GM18858 (cell line): ENCODE measurements at regions not wholly inside any gene's neighbourhood (a gene's known extent, or its start where the extent isn't known, plus 50 kb on each side); places are given as distances from the start of the nearest gene placed in this dataset.

Experiments
- ATAC-seq: cut with Tn5 transposase; IDR thresholded peaks from one replicate; pipeline ENCODE4 v1.9.1; 2021; ENCODE audit not compliant: unreplicated experiment

DNA sequence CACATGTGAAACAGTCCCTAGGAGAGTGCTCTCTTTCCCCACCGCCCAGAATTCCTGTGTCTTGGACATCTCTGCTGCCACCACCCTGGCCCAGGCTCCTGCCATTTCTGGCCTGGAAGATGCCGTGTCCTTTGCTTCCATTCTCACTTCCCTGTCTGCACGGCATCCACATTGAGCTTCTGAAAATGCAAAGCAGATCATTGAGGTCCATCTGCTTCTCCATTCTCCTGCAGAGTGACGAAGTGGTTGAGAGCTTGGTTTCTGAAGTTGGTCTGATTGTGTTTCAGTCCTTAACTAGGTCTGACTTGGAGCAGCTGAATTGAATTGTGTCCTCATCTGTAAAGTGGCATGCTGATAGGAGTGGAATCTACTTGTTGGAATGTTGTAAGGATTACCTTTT lies 98.7 kb upstream of the MGAT5 start:
- peak; percentile 78 for ATAC-seq

DNA sequence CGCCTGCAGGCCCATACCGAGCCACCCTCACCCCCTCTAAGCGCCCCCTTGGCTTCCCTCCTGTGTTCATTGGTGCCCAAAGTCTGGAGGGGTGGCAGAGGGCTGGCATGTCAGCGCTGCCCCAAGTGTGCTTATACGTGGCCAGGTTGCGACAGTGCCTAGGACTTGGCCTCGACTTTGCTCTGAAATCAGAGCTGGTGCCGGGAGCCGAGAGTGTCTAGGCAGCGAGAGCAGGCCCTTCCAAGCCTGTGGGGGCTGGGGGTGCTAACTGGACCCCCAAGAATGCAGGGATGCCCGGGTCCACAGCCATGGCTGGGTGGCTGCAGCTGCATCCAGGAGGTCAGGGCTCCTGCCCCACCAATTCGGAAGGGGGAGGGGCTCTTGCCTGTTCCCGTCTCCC lies 95.6 kb upstream of the MGAT5 start:
- no peak for ATAC-seq

DNA sequence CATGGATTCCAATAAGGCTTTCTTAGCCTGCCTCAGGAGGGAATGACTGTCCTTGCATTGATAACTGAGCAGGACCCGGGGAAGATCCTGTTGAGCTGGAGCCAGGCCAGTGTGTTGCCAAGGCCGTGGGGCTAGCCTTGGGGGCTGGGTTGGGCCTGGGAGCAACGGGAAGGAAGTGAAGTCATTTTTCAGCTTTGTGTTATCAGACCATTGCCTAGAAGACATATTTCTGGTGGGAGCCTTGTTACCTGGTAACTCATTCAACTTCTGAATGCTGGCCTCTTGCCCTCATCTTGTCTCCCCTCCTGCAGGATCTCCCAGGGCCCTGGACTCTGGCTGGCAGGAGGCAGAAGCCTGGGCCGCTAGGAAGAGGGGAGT lies 92.7 kb upstream of the MGAT5 start:
- no peak for ATAC-seq

DNA sequence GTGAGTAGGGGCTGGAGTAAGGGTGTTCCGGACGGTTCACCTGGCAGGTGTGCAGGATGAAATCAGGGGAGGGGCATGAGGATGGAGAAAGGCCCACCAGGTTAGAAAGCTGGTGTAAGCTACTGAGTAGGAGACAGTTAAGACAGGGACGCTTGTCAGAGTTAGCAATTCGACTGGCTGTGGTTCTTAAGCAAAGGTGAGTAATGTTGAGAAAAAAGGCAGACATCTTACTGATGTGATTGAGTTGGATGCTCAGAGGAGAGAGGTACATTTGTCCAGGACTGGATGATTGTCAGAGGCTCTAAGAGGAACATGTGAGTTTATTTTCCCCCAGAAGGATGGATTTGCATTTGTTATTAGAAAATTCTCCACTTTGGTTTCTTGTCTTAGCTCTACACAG lies 90.5 kb upstream of the MGAT5 start:
- ATAC-seq: no peak

DNA sequence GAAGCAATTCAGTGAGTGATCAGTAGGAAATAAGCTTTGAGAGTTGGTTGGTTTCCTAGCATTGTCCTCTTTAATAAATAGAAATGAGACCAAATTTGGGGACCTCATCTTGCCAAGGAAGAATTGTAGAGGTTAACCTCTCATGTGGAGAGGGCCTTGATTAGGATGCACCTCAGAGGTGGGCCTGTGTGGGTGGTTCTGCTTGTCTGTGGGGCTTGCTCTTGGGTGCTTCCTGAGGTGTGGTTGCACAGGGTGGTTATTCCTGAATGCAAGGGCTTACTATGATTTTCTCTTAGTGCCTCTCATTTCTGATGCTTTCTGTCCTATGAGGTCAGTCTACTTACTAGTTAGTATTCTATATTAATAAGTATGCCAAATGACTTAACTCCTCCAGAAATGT lies 89.6 kb upstream of the MGAT5 start:
- ATAC-seq: no peak

DNA sequence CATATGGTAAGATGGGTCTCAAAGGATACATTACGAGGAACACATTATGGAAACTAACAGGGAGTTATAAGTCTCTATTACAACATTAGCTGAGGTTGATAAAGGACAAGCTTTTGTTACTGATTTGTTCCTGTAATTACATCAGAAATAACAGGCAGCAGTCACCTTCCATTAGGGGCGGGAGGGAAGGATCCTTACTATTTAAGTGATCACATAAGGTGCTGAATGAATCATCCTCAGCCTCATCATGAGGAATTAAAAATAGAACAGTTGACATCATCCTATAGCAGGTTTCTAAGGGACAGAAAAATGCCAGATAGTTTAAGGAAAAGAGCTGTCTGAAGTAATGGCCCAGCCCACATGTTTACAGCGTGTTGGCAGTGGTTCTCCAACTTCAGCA lies 86.9 kb upstream of the MGAT5 start:
- no peak for ATAC-seq

DNA sequence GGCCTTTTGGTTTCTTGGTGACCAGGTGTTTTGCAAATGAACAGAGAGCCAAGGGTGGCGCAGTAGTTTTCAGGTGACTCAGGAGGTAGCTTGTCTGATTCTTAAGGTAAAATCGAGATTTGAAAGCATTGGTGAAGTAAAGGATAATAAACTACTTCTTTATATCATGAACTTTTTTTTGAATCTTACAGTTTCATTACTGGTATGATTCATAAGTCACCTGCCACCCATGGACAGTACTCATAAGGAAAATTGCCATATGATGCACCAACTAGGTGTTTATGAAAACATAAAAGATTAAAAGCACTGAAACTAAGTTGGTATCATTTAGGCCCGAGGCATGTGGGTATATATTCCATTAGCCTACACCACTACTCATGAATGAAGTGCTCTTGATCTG lies 84.1 kb upstream of the MGAT5 start:
- peak; percentile 77 for ATAC-seq

DNA sequence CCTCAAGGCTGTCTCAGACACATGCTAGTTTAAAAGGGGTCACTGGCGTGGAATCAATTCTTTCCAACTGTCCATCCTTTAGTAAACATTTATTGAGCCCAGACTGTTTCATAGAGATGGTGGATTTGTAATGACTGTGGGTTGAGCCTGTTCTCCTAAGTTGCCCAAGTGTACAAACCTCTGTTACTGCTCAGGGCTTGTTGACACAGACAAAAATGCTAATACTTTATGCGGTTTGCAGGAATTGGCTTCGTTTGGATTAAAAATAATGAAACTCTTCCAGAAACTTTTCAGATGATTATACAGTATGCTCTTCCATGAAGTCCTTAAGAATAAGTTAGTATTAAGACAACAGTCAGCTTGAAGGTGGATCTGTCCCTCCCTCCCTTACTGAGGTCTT lies 83.6 kb upstream of the MGAT5 start:
- ATAC-seq: peak; percentile 8

DNA sequence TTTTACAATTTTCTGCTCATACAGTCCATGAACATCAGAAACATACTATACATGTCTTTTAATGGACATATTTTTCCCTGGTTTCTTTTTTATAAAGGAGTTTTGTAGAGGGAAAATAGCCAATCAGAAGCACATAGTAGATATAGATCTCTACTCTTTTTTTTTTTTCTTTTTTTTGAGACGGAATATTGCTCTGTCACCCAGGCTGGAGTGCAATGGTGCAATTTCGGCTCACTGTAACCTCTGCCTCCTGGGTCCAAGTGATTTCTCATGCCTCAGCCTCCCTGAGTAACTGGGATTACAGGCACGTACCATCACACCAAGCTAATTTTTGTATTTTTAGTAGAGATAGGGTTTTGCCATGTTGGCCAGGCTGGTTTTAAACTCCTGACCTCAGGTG lies 83.2 kb upstream of the MGAT5 start:
- no peak for ATAC-seq

DNA sequence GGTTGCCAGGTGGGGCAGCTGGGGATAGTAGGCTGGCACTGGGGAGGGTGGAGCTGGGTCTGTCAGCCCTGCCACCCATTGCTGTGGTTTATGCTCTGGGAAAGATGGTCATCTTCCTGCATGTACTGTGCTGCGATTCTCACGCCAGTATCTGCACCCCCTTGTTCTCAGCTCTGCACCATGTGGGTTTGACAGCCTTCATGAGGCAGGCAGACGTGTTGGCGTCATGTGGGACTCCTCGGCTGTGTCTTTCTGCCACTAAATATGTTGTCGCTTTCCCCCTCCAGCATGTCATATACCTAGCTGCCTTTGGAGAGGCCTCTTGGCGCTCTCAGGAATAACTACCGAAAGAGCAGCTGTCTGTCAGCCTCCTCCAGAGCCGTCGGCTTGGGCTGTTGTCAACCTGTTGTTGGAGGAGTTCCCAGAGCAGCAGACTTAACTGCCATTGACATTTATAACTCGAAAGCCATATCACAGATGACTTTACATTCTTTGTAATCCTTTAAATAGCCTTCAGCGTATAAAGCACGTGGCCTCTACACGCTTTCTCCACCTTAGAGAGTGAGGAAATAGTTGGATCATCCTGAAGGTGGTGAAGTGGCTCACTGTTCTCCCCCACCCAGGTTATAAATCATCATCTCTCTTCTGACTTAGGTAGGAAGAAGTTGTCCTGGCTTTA lies 80.4 kb upstream of the MGAT5 start:
- no peak for ATAC-seq

DNA sequence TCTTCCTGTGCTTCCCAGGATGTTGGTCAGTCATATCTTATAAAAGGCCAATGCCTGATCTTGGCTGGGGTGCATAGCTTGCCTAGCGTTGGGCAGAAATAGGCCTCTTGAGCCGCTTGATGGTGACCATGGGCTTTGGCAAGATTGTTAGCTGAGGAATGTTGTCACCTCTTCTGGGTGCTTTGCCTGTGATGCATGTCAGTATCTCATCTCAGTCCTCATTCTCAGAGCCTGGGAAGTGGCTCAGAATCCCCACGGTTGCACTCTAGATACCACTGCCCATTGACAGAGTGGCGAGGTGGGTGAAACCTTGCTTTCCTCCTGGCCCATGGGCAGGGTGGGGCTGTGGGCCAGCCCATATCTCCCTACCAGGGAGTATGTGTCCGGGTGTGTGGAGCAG lies 79.2 kb upstream of the MGAT5 start:
- no peak for ATAC-seq

DNA sequence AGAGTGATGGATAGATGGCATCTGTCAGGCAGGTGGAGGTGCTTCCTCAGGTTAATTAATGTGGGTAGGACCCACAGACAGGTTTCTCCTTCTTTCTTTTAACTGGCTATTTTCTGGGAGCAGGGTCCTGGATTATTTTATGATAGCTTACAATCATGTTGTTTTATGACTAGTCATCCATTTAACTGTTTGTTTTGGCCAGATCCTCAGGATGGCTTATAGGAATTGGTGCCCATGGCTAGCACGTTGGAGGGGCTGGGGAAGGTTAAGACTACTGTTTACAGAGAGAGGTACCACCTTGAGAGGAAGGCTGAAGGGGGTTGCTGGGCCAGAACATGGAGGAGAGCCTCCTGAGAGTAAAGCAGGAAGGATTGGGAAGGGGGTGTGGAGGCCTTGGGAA lies 78.0 kb upstream of the MGAT5 start:
- ATAC-seq: no peak

DNA sequence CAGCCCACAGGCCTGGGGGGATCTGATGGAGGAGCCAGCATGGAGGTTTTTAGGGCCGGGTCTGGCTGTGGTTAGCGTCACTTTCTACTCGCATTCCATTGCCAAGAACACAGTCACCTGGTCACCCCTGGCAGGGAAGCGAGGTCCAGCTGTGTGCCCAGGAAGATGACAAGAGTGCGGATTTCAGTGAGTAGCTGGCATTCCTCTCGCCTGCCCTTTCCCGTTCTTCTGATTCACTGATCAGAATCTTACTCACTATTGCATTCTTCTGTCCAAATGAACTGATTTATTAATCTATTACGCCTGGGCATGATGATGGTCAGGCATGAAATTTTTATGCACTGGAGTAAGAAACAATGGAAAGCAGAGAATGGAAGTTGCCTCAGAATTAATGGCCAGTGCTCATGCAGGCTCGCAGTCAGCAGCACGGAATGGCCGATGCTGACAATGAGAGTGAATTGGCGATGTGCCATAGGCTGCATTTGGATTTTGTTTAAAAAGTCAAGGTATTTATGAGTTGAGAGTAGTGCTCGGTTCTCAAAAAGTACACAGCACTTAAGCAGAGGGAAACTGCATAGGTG lies 76.4 kb upstream of the MGAT5 start:
- no peak for ATAC-seq

DNA sequence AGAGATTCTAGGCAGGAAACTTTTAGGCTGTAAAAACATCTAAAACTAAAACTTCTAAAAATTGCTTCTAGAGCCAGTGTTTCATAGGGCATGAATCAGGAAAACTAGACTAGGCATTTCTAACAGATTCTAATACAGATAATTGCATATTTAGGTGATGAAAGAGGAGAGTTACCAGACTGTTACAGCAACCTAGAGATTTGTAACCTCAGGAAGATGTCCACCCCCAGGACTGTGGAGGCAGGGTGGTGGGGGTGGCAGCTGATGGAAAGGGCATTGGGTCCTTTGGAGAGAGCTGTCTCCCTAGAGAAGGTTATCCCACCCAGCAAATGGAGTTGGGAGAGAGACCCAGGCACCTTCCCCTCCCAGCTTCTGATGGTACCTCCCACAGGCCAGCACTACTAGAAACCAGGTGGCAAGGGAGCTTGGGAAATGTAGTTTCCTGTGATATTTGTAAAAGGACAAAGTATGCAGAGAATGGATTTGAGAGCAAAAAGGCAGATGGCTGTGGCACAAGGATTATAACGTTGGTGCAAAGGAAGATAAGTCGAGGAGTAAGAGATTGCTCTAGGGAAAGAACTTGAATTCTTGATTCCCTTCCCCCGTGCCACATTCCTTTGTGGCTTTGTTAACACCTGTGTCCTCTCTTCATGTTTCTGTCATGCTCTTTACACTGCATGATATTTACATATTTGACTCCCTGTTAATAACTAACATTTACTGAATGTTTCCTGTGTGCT lies 75.6 kb upstream of the MGAT5 start:
- peak; percentile 43 for ATAC-seq

DNA sequence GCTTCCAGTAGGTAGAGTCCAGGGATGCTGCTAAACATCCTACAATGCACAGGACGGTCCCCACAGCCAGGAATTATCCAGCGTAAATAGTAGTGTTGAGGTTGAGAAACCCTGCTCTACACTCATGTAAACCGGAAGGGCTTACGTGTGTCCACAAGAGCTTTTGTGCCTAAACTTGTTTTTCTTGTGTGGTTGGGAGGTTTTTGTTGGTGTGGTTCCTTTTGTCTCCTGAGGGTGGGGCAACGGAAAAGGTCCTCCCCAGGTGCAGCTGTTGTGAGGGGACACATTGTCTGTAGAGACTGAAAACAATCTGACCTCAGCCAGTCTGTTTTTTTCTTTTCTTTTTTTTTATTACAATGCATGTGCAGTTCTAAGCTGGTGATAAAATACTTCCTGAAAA lies 72.7 kb upstream of the MGAT5 start:
- peak; percentile 42 for ATAC-seq

DNA sequence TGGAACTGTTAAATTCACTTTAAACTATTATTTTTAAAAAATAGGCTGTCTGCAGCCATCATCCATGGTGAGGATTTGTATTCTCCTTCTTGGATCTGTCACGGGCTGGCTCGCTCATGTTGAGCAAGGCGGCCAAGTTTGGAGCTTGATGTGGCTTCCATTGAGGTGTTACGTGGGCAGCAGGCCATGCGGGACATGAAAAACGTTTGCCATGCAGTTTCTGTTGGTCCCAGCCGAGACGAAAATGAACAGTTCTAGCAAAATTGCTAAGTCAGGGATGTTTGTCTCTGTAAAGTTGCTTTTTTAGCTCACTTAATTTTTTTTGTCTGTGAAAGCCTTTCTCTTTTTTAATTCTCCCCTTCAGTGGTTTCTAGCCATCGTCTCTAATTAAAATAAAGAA lies 70.2 kb upstream of the MGAT5 start:
- no peak for ATAC-seq

DNA sequence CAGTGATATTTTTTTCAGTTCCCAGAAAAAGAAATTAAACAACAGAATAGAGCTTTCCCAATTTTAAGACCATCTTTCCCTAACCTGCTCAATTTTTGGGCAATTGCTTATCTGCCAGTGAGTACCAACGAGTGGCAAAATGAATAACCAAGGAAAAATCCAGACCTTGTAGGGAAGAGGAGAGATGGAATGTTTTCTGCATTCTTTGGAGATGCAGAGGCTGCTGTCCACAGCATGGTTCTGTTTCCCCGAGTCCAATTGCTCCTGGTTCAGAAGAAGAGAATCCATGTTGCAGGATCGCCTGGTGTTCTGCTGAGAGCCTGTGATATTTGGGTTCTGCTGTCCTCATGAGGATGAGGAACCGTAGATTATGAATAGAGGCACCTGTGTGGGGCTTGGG lies 68.2 kb upstream of the MGAT5 start:
- no peak for ATAC-seq

DNA sequence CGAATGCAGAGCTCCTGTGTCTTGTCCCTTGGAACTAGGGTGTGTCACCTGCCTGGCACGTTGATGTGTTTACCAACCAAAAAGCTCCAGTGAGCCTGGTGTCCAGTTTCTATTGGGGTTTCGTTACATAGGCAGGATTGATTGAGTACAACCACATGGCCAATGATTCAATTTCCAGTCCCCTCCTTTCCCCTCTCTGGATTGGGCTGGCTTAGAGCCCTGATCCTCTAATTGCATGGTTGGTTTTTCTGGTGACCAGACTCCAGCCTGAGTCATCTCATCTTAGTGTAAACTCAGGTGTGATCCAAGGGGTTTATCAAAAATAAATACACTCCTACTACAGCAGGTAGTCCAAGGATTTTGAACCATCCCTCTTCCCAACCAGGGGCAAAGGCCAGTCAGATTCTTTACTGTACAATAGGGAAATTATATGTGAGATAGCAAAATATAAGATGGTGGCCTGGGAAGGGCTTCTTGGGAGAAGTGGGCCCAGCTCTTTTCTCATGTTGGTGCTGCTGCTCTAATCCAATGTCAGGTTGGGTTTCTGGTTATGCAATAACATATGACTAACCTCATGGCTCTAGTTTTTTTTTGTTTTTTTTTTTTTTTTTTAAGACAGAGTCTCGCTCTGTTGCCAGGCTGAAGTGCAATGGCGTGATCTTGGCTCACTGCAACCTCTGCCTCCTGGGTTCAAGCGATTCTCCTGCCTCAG lies 64.7 kb upstream of the MGAT5 start:
- ATAC-seq: no peak

DNA sequence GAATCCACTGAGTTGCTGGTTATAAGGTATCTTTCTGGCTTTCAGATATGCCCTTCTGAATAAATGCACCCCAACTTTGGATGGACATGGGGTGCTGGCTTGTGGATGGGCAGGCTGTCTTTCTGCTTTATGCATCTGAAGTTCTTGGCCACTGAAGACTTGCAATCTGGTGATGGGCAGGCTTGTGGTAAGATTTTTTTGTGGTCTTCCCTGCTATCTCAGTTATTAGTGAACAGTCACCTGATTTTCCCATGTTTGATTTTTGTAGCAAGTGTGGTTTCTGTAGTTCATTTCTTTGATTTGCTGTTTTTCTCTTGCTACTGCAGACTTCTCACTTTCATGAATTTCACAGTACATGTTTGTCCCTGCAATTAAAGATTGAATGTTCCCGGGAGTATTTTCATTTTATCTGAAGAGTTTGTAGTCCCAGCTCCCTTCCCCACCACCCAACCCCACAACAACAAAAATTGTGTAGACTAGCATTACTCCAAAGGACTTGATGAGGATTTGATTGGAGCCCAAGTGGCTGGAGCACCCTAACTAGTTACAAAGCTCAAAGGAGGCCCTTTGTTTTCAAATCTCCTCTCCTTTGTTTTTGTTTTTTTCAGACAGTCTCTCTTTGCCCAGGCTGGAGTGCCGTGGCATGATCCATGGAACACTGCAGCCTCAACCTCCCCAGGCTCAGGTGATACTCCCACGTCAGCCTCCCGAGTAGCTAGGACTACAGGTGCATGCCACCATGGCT lies 63.6 kb upstream of the MGAT5 start:
- no peak for ATAC-seq

DNA sequence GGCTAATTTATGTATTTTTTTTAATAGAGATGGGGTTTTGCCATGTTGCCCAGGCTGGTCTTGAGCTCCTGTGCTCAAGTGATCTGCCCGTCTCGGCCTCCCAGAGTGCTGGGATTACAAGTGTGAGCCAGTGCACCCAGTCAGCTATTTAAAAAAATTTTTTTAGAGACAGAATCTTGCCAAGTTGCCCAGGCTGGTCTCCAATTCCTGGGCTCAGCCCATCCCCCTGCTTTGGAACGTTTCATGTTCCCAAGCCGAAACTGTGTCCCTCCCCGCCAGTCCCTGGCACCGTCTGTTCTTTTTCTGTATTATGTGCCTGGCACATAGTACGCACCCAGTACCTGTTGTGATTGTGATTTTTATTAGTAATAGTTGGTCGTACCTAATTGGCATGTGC lies 63.1 kb upstream of the MGAT5 start:
- no peak for ATAC-seq

DNA sequence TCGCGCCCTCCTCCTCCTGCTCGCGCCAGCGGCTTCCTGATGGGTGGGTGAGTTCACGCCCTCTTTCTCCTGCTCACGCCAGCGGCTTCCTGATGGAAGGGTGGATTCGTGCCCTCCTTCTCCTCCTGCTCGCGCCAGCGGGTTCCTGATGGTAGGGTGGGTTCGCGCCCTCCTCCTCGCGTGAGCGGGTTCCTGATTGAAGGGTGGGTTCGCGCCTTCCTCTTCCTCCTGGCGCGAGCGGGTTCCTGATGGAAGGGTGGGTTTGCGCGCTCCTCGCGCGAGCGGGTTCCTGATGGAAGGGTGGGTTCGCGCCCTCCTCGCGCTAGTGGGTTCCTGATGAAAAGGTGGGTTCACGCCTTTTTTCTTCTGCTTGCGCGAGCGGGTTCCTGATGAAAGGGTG lies 62.0 kb upstream of the MGAT5 start:
- no peak for ATAC-seq
